HG02798 (cell line): ENCODE measurements at regions not wholly inside any gene's neighbourhood (a gene's known extent, or its start where the extent isn't known, plus 50 kb on each side); places are given as distances from the start of the nearest gene placed in this dataset.

Experiments
- ATAC-seq: cut with Tn5 transposase; IDR thresholded peaks from one replicate; pipeline ENCODE4 v1.9.1; 2021; ENCODE audit warnings: mild to moderate bottlenecking; ENCODE audit not compliant: unreplicated experiment, poor library complexity

- no peak for ATAC-seq
Observed at GRCh38 chr2:45301307-45302277, 292.3 kb upstream of the SIX2 start.

GRCh38 chr2:45300026-45300750 is 290.9 kb upstream of the SIX2 start:
- no peak for ATAC-seq

GRCh38 chr2:45299361-45299760 is 290.1 kb upstream of the SIX2 start:
- ATAC-seq, result no peak

GRCh38 chr2:45293182-45293581 is 283.9 kb upstream of the SIX2 start:
- no peak for ATAC-seq

GRCh38 chr2:45291296-45291701 is 282.0 kb upstream of the SIX2 start:
- no peak for ATAC-seq

- peak; percentile 68 for ATAC-seq
Observed at GRCh38 chr2:45289997-45290709, 280.9 kb upstream of the SIX2 start.

- ATAC-seq, result no peak
Observed at GRCh38 chr2:45288532-45289417, 279.5 kb upstream of the SIX2 start.

GRCh38 chr2:45287045-45287444 is 277.8 kb upstream of the SIX2 start:
- no peak for ATAC-seq

GRCh38 chr2:45285771-45286390 is 276.6 kb upstream of the SIX2 start:
- no peak for ATAC-seq

GRCh38 chr2:45285311-45285710 is 276.1 kb upstream of the SIX2 start:
- no peak for ATAC-seq

GRCh38 chr2:45284621-45284995 is 275.4 kb upstream of the SIX2 start:
- no peak for ATAC-seq

- no peak for ATAC-seq
Observed at GRCh38 chr2:45283764-45284620, 274.7 kb upstream of the SIX2 start.

GRCh38 chr2:45282646-45283045 is 273.4 kb upstream of the SIX2 start:
- no peak for ATAC-seq

- ATAC-seq, result no peak
Observed at GRCh38 chr2:45281311-45281710, 272.1 kb upstream of the SIX2 start.

GRCh38 chr2:45280794-45281193 is 271.5 kb upstream of the SIX2 start:
- no peak for ATAC-seq

GRCh38 chr2:45279356-45279755 is 270.1 kb upstream of the SIX2 start:
- no peak for ATAC-seq

GRCh38 chr2:45278365-45279078 is 269.3 kb upstream of the SIX2 start:
- no peak for ATAC-seq

- no peak for ATAC-seq
Observed at GRCh38 chr2:45276914-45277313, 267.7 kb upstream of the SIX2 start.
